Loucy (cell line): ENCODE measurements at regions not wholly inside any gene's neighbourhood (a gene's known extent, or its start where the extent isn't known, plus 50 kb on each side); places are given as distances from the start of the nearest gene placed in this dataset.

Experiments
- CTCF ChIP-seq: fragments of 200-600 bp; sonication (generic); conservative IDR thresholded peaks from 2 replicates; pipeline ENCODE4 v1.5.1; 2014; ENCODE audit warnings: mild to moderate bottlenecking, antibody characterized with exemption, low read length
- EZH2phosphoT487 ChIP-seq: fragments of 200-600 bp; IDR thresholded peaks from 2 replicates; pipeline ENCODE4 v1.6.1; 2018; ENCODE audit warnings: antibody characterized with exemption, mild to moderate bottlenecking, moderate library complexity, borderline replicate concordance

GRCh38 chr21:20040768-20041167, 957.4 kb upstream of the NCAM2 start:
- peak; percentile 43 for TF ChIP-seq CTCF
- TF ChIP-seq EZH2phosphoT487 = no peak
